ENCODE measurements at regions not wholly inside any gene's neighbourhood (a gene's known extent, or its start where the extent isn't known, plus 50 kb on each side); places are given as distances from the start of the nearest gene placed in this dataset.

DNA sequence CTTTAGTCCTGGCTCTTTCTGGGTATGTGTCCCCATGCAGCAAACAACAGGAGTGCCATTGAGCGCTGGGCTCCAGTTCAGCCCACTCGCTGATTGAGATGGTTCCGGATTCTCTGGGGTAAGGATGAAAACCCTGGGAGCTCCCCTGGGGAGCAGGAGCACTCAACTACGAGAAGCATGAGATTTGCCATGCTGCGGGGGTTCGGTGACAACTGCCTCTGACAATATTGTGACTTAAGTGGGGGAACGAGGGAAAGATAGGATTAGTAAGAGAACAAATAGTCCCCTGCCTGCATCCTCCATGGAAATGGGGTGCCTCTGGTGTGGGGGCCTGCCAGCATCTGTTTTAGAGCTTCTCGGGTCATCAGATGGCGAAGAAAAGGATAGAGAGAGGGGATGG is 123.6 kb upstream of the IPO9 start:
- WGBS, 2 donors = 93 to 94% methylated on average over 9 of the region's 9 CpGs
- Histone ChIP-seq H3K4me3 (ENCODE audit: low read length in 2 of 2) (no peak overlapping the region), H3K27me3 (ENCODE audit: control insufficient read depth in 1 of 2, insufficient read depth in 2 of 2, low read length in 1 of 2) (no peaks in the 10 kb centered on the region), H3K9me3 (ENCODE audit: control insufficient read depth, low read length) (no peaks in the 10 kb centered on the region), H3K4me1 (ENCODE audit: control insufficient read depth in 1 of 2, insufficient read depth in 2 of 2, low read length in 2 of 2) (no peaks in the 10 kb centered on the region), H3K36me3 (ENCODE audit: control insufficient read depth in 1 of 2, insufficient read depth in 2 of 2, low read length in 1 of 2) (no peaks in the 10 kb centered on the region), H3K27ac (ENCODE audit: low read depth in 1 of 2, low read length in 2 of 2) (no peak overlapping the region)
- ATAC-seq (ENCODE audit: low FRiP score) = no peak
- intact Hi-C loops (cut with DNase I) = loop anchor here (2.0 kb wide), 1 partner anchor 175 kb away; no protein-coding TSS in a partner anchor
- DNase-seq = no peak

DNA sequence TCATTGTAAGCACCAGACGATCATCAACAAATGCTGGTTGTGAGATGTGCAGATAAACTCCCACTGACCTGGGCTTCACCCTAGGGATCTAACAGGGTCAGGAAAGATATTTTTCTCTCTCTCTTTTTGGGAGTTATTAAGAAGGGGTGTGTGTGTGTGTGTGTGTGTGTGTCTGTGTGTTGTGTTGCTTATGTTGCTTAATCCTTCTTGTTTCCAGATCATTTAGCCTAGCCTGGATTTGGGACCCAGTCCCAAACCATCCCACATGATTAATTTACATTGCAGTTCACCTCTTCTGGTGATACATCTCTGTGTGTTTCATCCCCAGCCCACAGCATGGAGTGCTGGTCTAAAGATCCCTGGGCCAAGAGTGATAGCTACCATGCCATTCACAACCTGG is 122.8 kb upstream of the IPO9 start:
- H3K27ac ChIP-seq (ENCODE audit: low read depth in 1 of 2, low read length in 2 of 2) = no peak overlapping the region
- 76 to 87% methylated on average over 1 of the region's 1 CpG for WGBS, 2 donors
- ATAC-seq (ENCODE audit: low FRiP score) (no peak), DNase-seq (no peak)
- H3K4me3 ChIP-seq (ENCODE audit: low read length in 2 of 2) = no peak overlapping the region
- intact Hi-C loops (cut with DNase I) = no loop called here
- H3K27me3 ChIP-seq (ENCODE audit: control insufficient read depth in 1 of 2, insufficient read depth in 2 of 2, low read length in 1 of 2) = no peaks in the 10 kb centered on the region
- H3K36me3 ChIP-seq (ENCODE audit: control insufficient read depth in 1 of 2, insufficient read depth in 2 of 2, low read length in 1 of 2) = no peaks in the 10 kb centered on the region
- no peaks in the 10 kb centered on the region for H3K4me1 ChIP-seq (ENCODE audit: control insufficient read depth in 1 of 2, insufficient read depth in 2 of 2, low read length in 2 of 2)
- no peaks in the 10 kb centered on the region for H3K9me3 ChIP-seq (ENCODE audit: control insufficient read depth, low read length)

DNA sequence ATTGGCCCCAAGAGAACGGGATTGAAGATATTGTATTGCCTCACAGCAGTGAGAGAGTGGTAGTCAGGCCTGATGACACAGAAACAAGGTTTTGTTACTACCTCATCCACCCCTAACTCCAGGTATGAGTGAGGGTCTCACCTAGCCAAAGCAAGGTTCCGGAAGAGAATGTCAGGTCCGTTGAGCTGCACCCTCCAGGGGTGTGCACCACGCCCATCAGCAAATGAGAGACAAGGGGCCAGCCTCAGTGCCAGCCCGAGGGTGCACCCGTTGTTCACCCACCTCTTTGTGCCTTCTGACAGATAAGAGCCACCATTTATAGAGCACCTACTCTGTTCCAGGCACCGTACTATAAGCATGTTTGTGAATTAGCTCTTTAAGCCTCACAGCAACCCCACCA is 121.9 kb upstream of the IPO9 start:
- no peak overlapping the region for H3K4me3 ChIP-seq (ENCODE audit: low read length in 2 of 2)
- intact Hi-C loops (cut with DNase I) = no loop called here
- peaks cover 0 to 4% of the 10 kb centered on the region in 2 donors for H3K4me1 ChIP-seq (ENCODE audit: control insufficient read depth in 1 of 2, insufficient read depth in 2 of 2, low read length in 2 of 2)
- no peak overlapping the region for H3K27ac ChIP-seq (ENCODE audit: low read depth in 1 of 2, low read length in 2 of 2)
- WGBS, 2 donors = 85 to 89% methylated on average over 7 of the region's 7 CpGs
- ATAC-seq (ENCODE audit: low FRiP score) (no peak), DNase-seq (no peak)
- no peaks in the 10 kb centered on the region for H3K27me3 ChIP-seq (ENCODE audit: control insufficient read depth in 1 of 2, insufficient read depth in 2 of 2, low read length in 1 of 2)
- no peaks in the 10 kb centered on the region for H3K36me3 ChIP-seq (ENCODE audit: control insufficient read depth in 1 of 2, insufficient read depth in 2 of 2, low read length in 1 of 2)
- H3K9me3 ChIP-seq (ENCODE audit: control insufficient read depth, low read length) = no peaks in the 10 kb centered on the region

DNA sequence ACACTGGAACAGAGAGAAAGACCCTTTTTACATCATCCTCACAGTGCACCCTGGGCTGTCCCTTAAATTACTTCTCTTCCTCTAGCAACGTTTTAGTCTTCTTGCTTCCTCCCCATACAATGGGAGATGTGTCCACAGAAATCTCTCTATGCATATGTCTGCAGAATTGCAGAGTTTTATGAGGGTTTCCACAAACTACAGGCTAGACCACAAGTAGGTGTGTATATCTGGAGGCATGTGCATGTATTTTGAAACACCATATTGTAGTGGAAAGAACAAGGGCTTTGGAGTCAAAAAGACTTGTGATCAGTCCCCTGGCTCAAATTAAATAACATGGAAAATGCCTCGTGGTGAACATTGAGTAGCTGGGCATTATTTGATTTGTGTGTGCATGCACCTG is 121.3 kb upstream of the IPO9 start:
- Histone ChIP-seq H3K27me3 (ENCODE audit: control insufficient read depth in 1 of 2, insufficient read depth in 2 of 2, low read length in 1 of 2) (no peaks in the 10 kb centered on the region), H3K4me1 (ENCODE audit: control insufficient read depth in 1 of 2, insufficient read depth in 2 of 2, low read length in 2 of 2) (peaks cover 4% of the 10 kb centered on the region in 2 donors), H3K27ac (ENCODE audit: low read depth in 1 of 2, low read length in 2 of 2) (no peak overlapping the region), H3K4me3 (ENCODE audit: low read length in 2 of 2) (no peak overlapping the region), H3K36me3 (ENCODE audit: control insufficient read depth in 1 of 2, insufficient read depth in 2 of 2, low read length in 1 of 2) (no peaks in the 10 kb centered on the region), H3K9me3 (ENCODE audit: control insufficient read depth, low read length) (no peaks in the 10 kb centered on the region)
- 30 to 37% methylated on average over 2 of the region's 2 CpGs for WGBS, 2 donors
- no peak for ATAC-seq (ENCODE audit: low FRiP score)
- intact Hi-C loops (cut with DNase I) = no loop called here
- no peak for DNase-seq

DNA sequence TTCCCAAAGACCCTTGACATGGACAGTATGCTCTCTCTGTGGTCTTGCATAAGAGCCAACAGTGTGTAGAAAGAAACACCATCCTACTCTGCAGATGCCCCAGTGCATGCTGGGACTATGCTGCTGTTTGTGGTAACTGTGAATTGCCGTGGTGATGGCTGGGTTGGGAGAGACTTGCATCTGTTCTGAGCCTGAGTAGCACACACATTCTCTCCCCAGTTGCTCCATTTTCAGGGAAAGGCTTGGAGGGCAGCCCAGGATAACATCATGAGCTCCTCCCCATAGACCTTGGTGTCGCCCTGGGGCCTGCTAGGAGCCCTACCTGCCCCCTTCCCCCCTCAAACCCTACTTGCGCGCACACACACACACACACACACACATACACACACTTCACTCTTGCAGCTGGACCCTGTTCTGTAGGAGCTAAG is 120.9 kb upstream of the IPO9 start:
- H3K9me3 ChIP-seq (ENCODE audit: control insufficient read depth, low read length) = no peaks in the 10 kb centered on the region
- peaks cover 4 to 6% of the 10 kb centered on the region in 2 donors for H3K4me1 ChIP-seq (ENCODE audit: control insufficient read depth in 1 of 2, insufficient read depth in 2 of 2, low read length in 2 of 2)
- H3K27ac ChIP-seq (ENCODE audit: low read depth in 1 of 2, low read length in 2 of 2) = peak overlapping the region in 1 of 2 donors; percentile 29
- H3K36me3 ChIP-seq (ENCODE audit: control insufficient read depth in 1 of 2, insufficient read depth in 2 of 2, low read length in 1 of 2) = no peaks in the 10 kb centered on the region
- intact Hi-C loops (cut with DNase I) = no loop called here
- DNase-seq (peak in 1 of 2 donors; percentile 59), ATAC-seq (ENCODE audit: low FRiP score) (no peak)
- H3K4me3 ChIP-seq (ENCODE audit: low read length in 2 of 2) = no peak overlapping the region
- H3K27me3 ChIP-seq (ENCODE audit: control insufficient read depth in 1 of 2, insufficient read depth in 2 of 2, low read length in 1 of 2) = no peaks in the 10 kb centered on the region
- WGBS, 2 donors = 36 to 40% methylated on average over 4 of the region's 4 CpGs

DNA sequence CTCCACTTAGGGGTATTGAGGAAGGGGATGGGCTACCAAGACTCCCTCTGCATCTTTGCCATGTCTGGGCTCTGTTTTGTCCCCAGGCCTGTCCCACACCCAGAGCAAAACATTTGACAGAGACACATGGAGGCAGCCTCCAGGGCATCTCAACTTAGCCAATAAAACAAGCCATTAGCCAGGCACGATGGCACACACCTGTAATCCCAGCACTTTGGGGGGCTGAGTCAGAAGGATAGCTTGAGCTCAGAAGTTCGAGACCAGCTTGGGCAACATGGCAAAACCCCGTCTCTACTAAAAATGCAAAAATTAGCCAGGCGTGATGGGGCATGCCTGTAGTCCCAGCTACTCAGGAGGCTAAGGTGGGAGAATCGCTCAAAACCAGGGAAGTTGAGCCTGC is 120.3 kb upstream of the IPO9 start:
- intact Hi-C loops (cut with DNase I) = loop anchor here in 1 of 2 donors (1.0 kb wide), 1 partner anchor 85 kb away; no protein-coding TSS in a partner anchor
- WGBS, 2 donors = 88 to 90% methylated on average over 5 of the region's 5 CpGs
- Histone ChIP-seq H3K27me3 (ENCODE audit: control insufficient read depth in 1 of 2, insufficient read depth in 2 of 2, low read length in 1 of 2) (no peaks in the 10 kb centered on the region), H3K27ac (ENCODE audit: low read depth in 1 of 2, low read length in 2 of 2) (no peak overlapping the region), H3K36me3 (ENCODE audit: control insufficient read depth in 1 of 2, insufficient read depth in 2 of 2, low read length in 1 of 2) (no peaks in the 10 kb centered on the region), H3K9me3 (ENCODE audit: control insufficient read depth, low read length) (no peaks in the 10 kb centered on the region), H3K4me3 (ENCODE audit: low read length in 2 of 2) (no peak overlapping the region), H3K4me1 (ENCODE audit: control insufficient read depth in 1 of 2, insufficient read depth in 2 of 2, low read length in 2 of 2) (peaks cover 5 to 6% of the 10 kb centered on the region in 2 donors)
- ATAC-seq (ENCODE audit: low FRiP score) (no peak), DNase-seq (no peak)

DNA sequence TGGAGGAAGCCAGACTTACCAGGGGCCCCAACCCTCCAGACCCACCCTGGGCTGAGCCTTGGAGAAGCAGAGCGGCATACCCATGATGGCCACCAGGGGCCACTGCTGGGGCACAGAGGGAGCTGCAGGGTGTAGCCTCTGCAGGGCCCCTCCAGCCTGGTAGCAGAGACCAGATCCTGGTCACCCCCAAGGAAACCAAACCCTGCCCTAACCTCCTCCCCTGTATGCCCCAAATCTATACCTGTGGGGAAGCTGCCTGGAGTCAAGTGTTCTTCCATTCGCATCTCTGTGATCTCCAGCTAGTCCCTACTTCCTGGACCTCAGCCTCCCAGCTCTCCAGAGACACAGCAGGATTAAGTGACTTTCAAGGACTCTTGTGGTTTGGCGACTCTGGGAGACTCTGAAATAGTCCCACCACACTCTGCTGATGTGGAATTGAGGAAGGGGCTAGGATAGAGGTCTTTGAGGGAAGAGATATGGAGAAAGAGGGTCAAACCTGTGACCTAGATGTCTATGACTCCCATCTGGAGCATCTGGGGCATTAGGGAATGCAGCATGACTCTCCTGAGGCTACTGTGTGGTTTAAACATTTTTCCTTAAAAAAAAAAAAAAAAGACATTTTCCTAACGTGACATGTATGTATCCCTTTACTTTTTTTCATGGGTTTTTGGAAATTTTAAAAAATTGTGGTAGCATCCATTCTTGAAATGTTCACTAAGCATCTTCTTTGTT is 119.2 kb upstream of the IPO9 start:
- DNase-seq (peak; percentile 81 to 93), ATAC-seq (ENCODE audit: low FRiP score) (peak; percentile 79)
- Histone ChIP-seq H3K9me3 (ENCODE audit: control insufficient read depth, low read length) (no peaks in the 10 kb centered on the region), H3K4me3 (ENCODE audit: low read length in 2 of 2) (no peak overlapping the region), H3K36me3 (ENCODE audit: control insufficient read depth in 1 of 2, insufficient read depth in 2 of 2, low read length in 1 of 2) (no peaks in the 10 kb centered on the region), H3K27ac (ENCODE audit: low read depth in 1 of 2, low read length in 2 of 2) (peak overlapping the region in 1 of 2 donors; percentile 23), H3K4me1 (ENCODE audit: control insufficient read depth in 1 of 2, insufficient read depth in 2 of 2, low read length in 2 of 2) (peaks cover 5 to 6% of the 10 kb centered on the region in 2 donors), H3K27me3 (ENCODE audit: control insufficient read depth in 1 of 2, insufficient read depth in 2 of 2, low read length in 1 of 2) (no peaks in the 10 kb centered on the region)
- intact Hi-C loops (cut with DNase I) = loop anchor here (1.0 kb wide), 2 partner anchors 83 to 84 kb away; no protein-coding TSS in a partner anchor
- 23 to 24% methylated on average over 4 of the region's 4 CpGs for WGBS, 2 donors

DNA sequence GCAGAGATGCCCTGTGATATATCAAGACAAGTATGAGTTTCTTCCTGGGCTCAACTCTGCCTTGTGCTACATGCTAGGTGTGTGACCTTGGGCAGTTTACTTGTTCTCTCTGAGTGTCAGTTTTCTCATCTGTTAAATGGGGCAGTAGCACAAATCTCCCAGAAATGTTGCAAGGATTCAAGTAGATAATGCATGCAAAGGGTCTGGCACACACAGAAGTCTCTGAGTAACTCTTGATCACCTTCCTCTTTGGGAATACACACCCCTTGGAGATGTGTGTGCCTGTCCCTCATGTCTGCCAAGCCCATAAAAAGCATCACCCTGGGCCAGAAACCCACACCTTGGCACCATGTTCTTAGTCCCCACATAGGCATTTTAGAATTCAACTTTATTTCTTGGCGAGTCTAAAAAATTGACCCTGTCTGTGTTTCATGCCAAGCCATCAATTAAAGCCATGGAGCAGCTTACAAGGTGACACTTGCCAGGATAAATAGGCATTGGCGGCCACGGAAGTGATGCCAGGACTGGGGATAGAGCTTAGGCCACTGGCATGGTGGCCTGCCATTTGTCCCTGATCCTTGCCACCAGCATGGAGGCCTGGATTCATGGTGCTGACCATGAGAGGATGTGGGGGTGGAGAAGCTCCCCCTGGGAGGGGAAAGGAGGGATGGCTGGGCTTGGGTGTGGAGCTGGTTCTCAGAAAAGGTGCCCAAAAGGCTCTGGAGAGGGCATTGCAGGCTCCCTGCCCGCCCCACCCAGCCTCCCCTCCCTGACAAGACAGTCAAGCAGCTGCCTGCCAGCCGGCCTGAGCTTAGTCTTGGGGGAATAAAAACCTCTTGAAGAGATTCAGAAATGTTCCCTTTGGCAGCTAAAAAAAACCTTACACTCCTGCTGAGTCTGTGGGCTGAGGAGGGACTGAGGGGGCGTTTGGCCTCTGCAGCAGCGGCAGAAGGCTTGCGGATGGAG is 118.0 kb upstream of the IPO9 start:
- Histone ChIP-seq H3K4me1 (ENCODE audit: control insufficient read depth in 1 of 2, insufficient read depth in 2 of 2, low read length in 2 of 2) (peaks cover 5 to 6% of the 10 kb centered on the region in 2 donors), H3K36me3 (ENCODE audit: control insufficient read depth in 1 of 2, insufficient read depth in 2 of 2, low read length in 1 of 2) (no peaks in the 10 kb centered on the region), H3K9me3 (ENCODE audit: control insufficient read depth, low read length) (no peaks in the 10 kb centered on the region), H3K27me3 (ENCODE audit: control insufficient read depth in 1 of 2, insufficient read depth in 2 of 2, low read length in 1 of 2) (no peaks in the 10 kb centered on the region), H3K4me3 (ENCODE audit: low read length in 2 of 2) (no peak overlapping the region), H3K27ac (ENCODE audit: low read depth in 1 of 2, low read length in 2 of 2) (peak overlapping the region; percentile 91 to 98)
- ATAC-seq (ENCODE audit: low FRiP score) (no peak), DNase-seq (peak in 1 of 2 donors; percentile 77)
- WGBS, 2 donors = 5 to 8% methylated on average over 7 to 8 of the region's 8 CpGs
- intact Hi-C loops (cut with DNase I) = loop anchor here in 1 of 2 donors (1.0 kb wide), 1 partner anchor 81 kb away; no protein-coding TSS in a partner anchor
